Lower leg skin (tissue), 3 donors: ENCODE measurements at regions not wholly inside any gene's neighbourhood (a gene's known extent, or its start where the extent isn't known, plus 50 kb on each side); places are given as distances from the start of the nearest gene placed in this dataset.

Experiments
- CTCF ChIP-seq, 3 donors: fragments of 450-650 bp; IDR thresholded peaks; one replicate each; pipeline ENCODE4 v1.5.1; 2016; ENCODE audit warnings: antibody characterized with exemption in 3 of 3, mild to moderate bottlenecking in 3 of 3, moderate library complexity in 2 of 3
- POLR2A ChIP-seq, 2 donors: fragments of 450-650 bp; IDR thresholded peaks; one replicate each; pipeline ENCODE4 v1.6.1; 2016 to 2017; ENCODE audit warnings: antibody characterized with exemption in 2 of 2, mild to moderate bottlenecking in 1 of 2, moderate library complexity in 1 of 2

GRCh38 chr12:124167141-124167540 lies 127.8 kb upstream of the RFLNA start:
- TF ChIP-seq CTCF (IDR thresholded peaks at IDR 0.05) (no peak), POLR2A (IDR thresholded peaks at IDR 0.05) (no peak)
